IMR-90 (cell line): ENCODE measurements at regions not wholly inside any gene's neighbourhood (a gene's known extent, or its start where the extent isn't known, plus 50 kb on each side); places are given as distances from the start of the nearest gene placed in this dataset.

ENCODE experiments used
- POLR2A ChIP-seq: IDR thresholded peaks from 2 replicates; pipeline ENCODE4 v1.6.1; 2012; ENCODE audit warnings: mild to moderate bottlenecking, low read depth, low read length
- TF ChIP-seq, protein P1 (sequence below): conservative IDR thresholded peaks from 2 replicates; pipeline ENCODE4 v1.5.1; 2012; ENCODE audit warnings: mild to moderate bottlenecking, low read depth, low read length, improper control_type of control experiment
- TF ChIP-seq, protein P2 (sequence below): fragments of 150-350 bp; IDR thresholded peaks from 2 replicates; pipeline ENCODE4 v1.6.1; 2017; ENCODE audit warnings: mild to moderate bottlenecking, antibody characterized with exemption, low read length, low read depth

DNA sequence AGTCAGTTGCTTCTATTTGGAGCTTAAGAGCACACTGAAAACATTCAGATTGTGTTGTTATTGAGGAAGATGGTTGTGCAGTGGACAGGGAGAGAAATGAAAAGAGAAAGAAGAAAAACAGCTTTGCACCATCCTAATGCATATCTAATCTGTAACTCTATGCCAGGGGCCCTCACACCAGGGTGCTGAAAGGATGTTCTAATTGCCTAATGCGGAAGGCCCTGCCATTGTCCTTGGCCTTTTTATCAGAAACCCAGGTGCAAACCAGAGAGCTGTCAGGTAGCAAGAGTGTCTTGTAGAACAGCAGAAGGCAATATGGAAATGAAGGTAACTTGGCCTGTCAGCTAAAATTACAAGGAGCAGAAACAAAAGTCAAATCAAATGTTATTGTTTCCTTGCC lies 384.5 kb upstream of the PIK3R1 start:
- TF ChIP-seq, protein P1, sequence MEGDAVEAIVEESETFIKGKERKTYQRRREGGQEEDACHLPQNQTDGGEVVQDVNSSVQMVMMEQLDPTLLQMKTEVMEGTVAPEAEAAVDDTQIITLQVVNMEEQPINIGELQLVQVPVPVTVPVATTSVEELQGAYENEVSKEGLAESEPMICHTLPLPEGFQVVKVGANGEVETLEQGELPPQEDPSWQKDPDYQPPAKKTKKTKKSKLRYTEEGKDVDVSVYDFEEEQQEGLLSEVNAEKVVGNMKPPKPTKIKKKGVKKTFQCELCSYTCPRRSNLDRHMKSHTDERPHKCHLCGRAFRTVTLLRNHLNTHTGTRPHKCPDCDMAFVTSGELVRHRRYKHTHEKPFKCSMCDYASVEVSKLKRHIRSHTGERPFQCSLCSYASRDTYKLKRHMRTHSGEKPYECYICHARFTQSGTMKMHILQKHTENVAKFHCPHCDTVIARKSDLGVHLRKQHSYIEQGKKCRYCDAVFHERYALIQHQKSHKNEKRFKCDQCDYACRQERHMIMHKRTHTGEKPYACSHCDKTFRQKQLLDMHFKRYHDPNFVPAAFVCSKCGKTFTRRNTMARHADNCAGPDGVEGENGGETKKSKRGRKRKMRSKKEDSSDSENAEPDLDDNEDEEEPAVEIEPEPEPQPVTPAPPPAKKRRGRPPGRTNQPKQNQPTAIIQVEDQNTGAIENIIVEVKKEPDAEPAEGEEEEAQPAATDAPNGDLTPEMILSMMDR, result no peak
- TF ChIP-seq POLR2A, result no peak
- TF ChIP-seq, protein P2, sequence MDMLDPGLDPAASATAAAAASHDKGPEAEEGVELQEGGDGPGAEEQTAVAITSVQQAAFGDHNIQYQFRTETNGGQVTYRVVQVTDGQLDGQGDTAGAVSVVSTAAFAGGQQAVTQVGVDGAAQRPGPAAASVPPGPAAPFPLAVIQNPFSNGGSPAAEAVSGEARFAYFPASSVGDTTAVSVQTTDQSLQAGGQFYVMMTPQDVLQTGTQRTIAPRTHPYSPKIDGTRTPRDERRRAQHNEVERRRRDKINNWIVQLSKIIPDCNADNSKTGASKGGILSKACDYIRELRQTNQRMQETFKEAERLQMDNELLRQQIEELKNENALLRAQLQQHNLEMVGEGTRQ, result no peak
